T-cell (primary cell): ENCODE measurements at regions not wholly inside any gene's neighbourhood (a gene's known extent, or its start where the extent isn't known, plus 50 kb on each side); places are given as distances from the start of the nearest gene placed in this dataset.

ENCODE experiments used
- ATAC-seq, 4 experiments: fragments of 200-7000 bp in 3 of 4; fragments of 150-1000 bp in 1 of 4; cut with Tn5 transposase; replicated peaks in 1 of 4; 1 replicate in 3 of 4; 2 replicates in 1 of 4; pipeline ENCODE4 v1.10.0; 2021; ENCODE audit warnings: moderate library complexity in 3 of 4, mild to moderate bottlenecking in 2 of 4, moderate number of reproducible peaks in 1 of 4
- CTCF ChIA-PET, 2 donors: fragments of 300-600 bp; sonication (Branson Sonifier 250); formaldehyde crosslinking; loops; one replicate each; lab custom pipeline; 2022; ENCODE audit warnings: antibody characterized with exemption in 2 of 2; lab: Charles Lee
- POLR2A ChIA-PET, 2 donors: fragments of 300-600 bp; sonication (Branson Sonifier 250); formaldehyde crosslinking; loops; one replicate each; lab custom pipeline; 2022; ENCODE audit warnings: antibody characterized with exemption in 2 of 2; lab: Charles Lee
- DNase-seq, 35 experiments: peaks; one replicate each; pipeline versions ENCODE4 v3.0.0 to v3.0.0-alpha.2; 2013 to 2023
- H3K27ac ChIP-seq: one replicate; pipeline ENCODE4 v1.5.1; 2013; ENCODE audit warnings: low read length
- H3K27me3 ChIP-seq, 2 experiments: replicated peaks in 1 of 2; 1 replicate in 1 of 2; 2 replicates in 1 of 2; pipeline versions ENCODE4 v1.6.1 to v1.7.0; 2013; ENCODE audit warnings: low read length in 1 of 2, mixed read lengths in 1 of 2; ENCODE audit not compliant: control insufficient read depth in 2 of 2, insufficient read depth in 2 of 2; ENCODE audit errors: extremely low read depth in 1 of 2
- H3K36me3 ChIP-seq, 2 donors: 1 replicate in 1 of 2; 2 replicates in 1 of 2; pipeline versions ENCODE4 v1.6.1 to v1.7.0; 2013; ENCODE audit warnings: low read length in 1 of 2; ENCODE audit not compliant: control insufficient read depth in 2 of 2, insufficient read depth in 1 of 2; ENCODE audit errors: extremely low read depth in 1 of 2
- H3K4me1 ChIP-seq, 2 experiments: 1 replicate in 1 of 2; 2 replicates in 1 of 2; pipeline versions ENCODE4 v1.6.1 to v1.7.0; 2013; ENCODE audit warnings: low read length in 2 of 2, mixed read lengths in 1 of 2; ENCODE audit not compliant: insufficient read depth in 2 of 2, control insufficient read depth in 1 of 2; ENCODE audit errors: extremely low read depth in 1 of 2
- H3K4me3 ChIP-seq, 2 donors: 1 replicate in 1 of 2; 2 replicates in 1 of 2; pipeline versions ENCODE4 v1.5.1 to v1.7.0; 2013; ENCODE audit warnings: mild to moderate bottlenecking in 2 of 2, low read length in 1 of 2, moderate library complexity in 1 of 2; ENCODE audit not compliant: control insufficient read depth in 1 of 2; ENCODE audit errors: extremely low read depth in 1 of 2
- H3K9me3 ChIP-seq: 2 replicates; pipeline ENCODE4 v1.7.0; 2013
- H3K27ac Mint-ChIP-seq, 2 donors: one replicate each; pipeline ENCODE4 v1.8.0; 2020 to 2021; ENCODE audit warnings: mild to moderate bottlenecking in 2 of 2, mixed read lengths in 2 of 2
- H3K27me3 Mint-ChIP-seq, 2 donors: one replicate each; pipeline ENCODE4 v1.8.0; 2021 to 2022; ENCODE audit warnings: mixed read lengths in 2 of 2
- H3K36me3 Mint-ChIP-seq: one replicate; pipeline ENCODE4 v1.8.0; 2021; ENCODE audit warnings: mixed read lengths
- H3K4me1 Mint-ChIP-seq, 3 donors: one replicate each; pipeline ENCODE4 v1.8.0; 2020 to 2022; ENCODE audit warnings: mixed read lengths in 3 of 3, mild to moderate bottlenecking in 1 of 3
- H3K4me3 Mint-ChIP-seq, 3 donors: one replicate each; pipeline ENCODE4 v1.8.0; 2020 to 2022; ENCODE audit warnings: mild to moderate bottlenecking in 3 of 3, mixed read lengths in 3 of 3, moderate library complexity in 3 of 3
- H3K9me3 Mint-ChIP-seq, 3 donors: one replicate each; pipeline ENCODE4 v1.8.0; 2020 to 2022; ENCODE audit warnings: mixed read lengths in 3 of 3
- WGBS: methylation state at CpG from one replicate; pipeline ENCODE4 v1.1.5; 2013; ENCODE audit warnings: missing lambda C conversion rate; ENCODE audit not compliant: insufficient coverage; 5-methylcytosine and 5-hydroxymethylcytosine counted together

GRCh38 chr11:33959855-33960400, 68.1 kb upstream of the LMO2 start:
- Histone ChIP-seq H3K9me3 (no peaks in the 10 kb centered on the region), H3K4me3 (no peak overlapping the region), H3K36me3 (no peaks in the 10 kb centered on the region), H3K27me3 (peaks cover 0 to 21% of the 10 kb centered on the region in 2 experiments), H3K4me1 (no peaks in the 10 kb centered on the region), H3K27ac (no peak overlapping the region)
- Mint-ChIP-seq H3K9me3 (no peaks in the 10 kb centered on the region), H3K4me1 (no peaks in the 10 kb centered on the region), H3K4me3 (no peak overlapping the region), H3K27ac (no peak overlapping the region), H3K27me3 (peaks cover 12 to 16% of the 10 kb centered on the region in 2 donors), H3K36me3 (no peaks in the 10 kb centered on the region)
- no CpG with 5 or more reads among the region's 3 CpGs for WGBS
- CTCF ChIA-PET = interaction anchor here in 1 of 2 donors (0.6 kb wide), 1 partner anchor 131 kb away, joined by 7 read pairs; no protein-coding TSS in a partner anchor
- POLR2A ChIA-PET = no interaction called here
- ATAC-seq (no peak), DNase-seq (no peak)

DNA sequence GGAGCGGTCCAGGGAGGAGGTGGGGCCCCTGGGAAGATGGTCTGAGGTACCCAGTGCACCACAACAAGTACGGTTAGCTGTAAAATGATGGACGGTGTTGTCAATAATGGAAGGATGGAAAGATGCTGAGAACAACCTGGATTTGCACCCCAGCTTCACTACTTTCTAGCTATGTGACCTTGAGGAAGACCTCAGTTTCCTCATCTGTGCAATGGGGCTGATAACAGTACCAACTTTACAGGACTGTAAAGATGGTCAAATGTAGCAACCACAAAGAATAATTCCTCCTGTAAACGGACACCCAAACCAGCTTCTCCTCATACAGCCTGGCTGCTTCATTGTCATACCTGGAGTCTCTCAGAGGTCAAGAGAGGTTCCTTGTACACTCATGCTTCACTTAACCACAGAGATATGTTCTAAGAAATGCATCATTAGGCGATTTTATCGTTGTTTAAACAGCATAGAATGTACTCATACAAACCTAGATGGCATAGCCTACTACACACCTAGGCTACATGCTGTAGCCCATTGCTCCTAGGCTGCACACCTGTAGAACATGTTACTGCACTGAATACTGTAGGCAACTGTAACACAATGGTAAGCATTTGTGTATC, 65.5 kb upstream of the LMO2 start:
- DNase-seq = no peak
- Histone ChIP-seq H3K9me3 (no peaks in the 10 kb centered on the region), H3K4me1 (no peaks in the 10 kb centered on the region), H3K27me3 (peaks cover 0 to 25% of the 10 kb centered on the region in 2 experiments), H3K36me3 (no peaks in the 10 kb centered on the region), H3K4me3 (no peak overlapping the region), H3K27ac (no peak overlapping the region)
- H3K27me3 Mint-ChIP-seq = peaks cover 15% of the 10 kb centered on the region in 2 donors
- ChIA-PET CTCF (interaction anchor here in 1 of 2 donors (0.6 kb wide), 1 partner anchor 511 kb away, joined by 3 read pairs; no protein-coding TSS in a partner anchor), POLR2A (no interaction called here)
- no peaks in the 10 kb centered on the region for H3K4me1 Mint-ChIP-seq
- ATAC-seq = no peak
- no peak overlapping the region for H3K27ac Mint-ChIP-seq
- H3K36me3 Mint-ChIP-seq = no peaks in the 10 kb centered on the region
- no peak overlapping the region for H3K4me3 Mint-ChIP-seq
- 80% methylated on average over 1 of the region's 6 CpGs for WGBS
- H3K9me3 Mint-ChIP-seq = no peaks in the 10 kb centered on the region

DNA sequence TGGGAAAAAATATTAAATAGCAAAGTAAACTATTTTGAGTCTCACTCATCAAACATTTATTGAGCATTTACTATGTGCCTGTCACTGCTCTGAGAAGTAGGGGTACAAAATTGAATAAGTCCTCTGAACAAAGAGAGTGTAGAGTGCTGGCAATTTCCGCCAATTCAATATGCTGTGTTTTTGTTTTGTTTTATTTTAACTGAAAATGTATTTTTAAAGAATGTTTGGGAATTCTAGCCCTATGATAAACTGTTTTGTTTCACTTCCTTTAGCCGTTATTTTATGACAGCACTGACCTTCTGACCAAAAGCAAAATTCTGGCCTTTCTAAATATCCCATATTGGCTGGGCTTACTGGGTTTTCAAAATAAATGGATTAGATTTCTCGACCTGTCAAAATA, 64.7 kb upstream of the LMO2 start:
- WGBS = 100% methylated on average over 1 of the region's 3 CpGs
- Histone ChIP-seq H3K27ac (no peak overlapping the region), H3K4me1 (no peaks in the 10 kb centered on the region), H3K36me3 (no peaks in the 10 kb centered on the region), H3K4me3 (no peak overlapping the region), H3K27me3 (peaks cover 0 to 24% of the 10 kb centered on the region in 2 experiments), H3K9me3 (no peaks in the 10 kb centered on the region)
- Mint-ChIP-seq H3K27me3 (peaks cover 15% of the 10 kb centered on the region in 2 donors), H3K36me3 (no peaks in the 10 kb centered on the region), H3K4me3 (no peak overlapping the region), H3K27ac (no peak overlapping the region), H3K9me3 (no peaks in the 10 kb centered on the region), H3K4me1 (no peaks in the 10 kb centered on the region)
- POLR2A ChIA-PET = no interaction called here
- no peak for ATAC-seq
- DNase-seq = no peak
- CTCF ChIA-PET = interaction anchor here in 1 of 2 donors (0.6 kb wide), 1 partner anchor 512 kb away, joined by 3 read pairs; no protein-coding TSS in a partner anchor

GRCh38 chr11:33953289-33953688, 61.4 kb upstream of the LMO2 start:
- Histone ChIP-seq H3K4me1 (no peaks in the 10 kb centered on the region), H3K27ac (no peak overlapping the region), H3K27me3 (peaks cover 0 to 17% of the 10 kb centered on the region in 2 experiments), H3K4me3 (no peak overlapping the region), H3K36me3 (no peaks in the 10 kb centered on the region), H3K9me3 (no peaks in the 10 kb centered on the region)
- Mint-ChIP-seq H3K27ac (no peak overlapping the region), H3K4me1 (no peaks in the 10 kb centered on the region), H3K36me3 (no peaks in the 10 kb centered on the region), H3K27me3 (peaks cover 14 to 15% of the 10 kb centered on the region in 2 donors), H3K4me3 (no peak overlapping the region), H3K9me3 (no peaks in the 10 kb centered on the region)
- CTCF ChIA-PET = no interaction called here
- 70% methylated on average over 4 of the region's 5 CpGs for WGBS
- ATAC-seq (no peak), DNase-seq (no peak)
- POLR2A ChIA-PET = interaction anchor here (0.6 kb wide), 2 partner anchors 17 to 1277 kb away, joined by 3 read pairs; no protein-coding TSS in a partner anchor

GRCh38 chr11:33952805-33953204, 60.9 kb upstream of the LMO2 start:
- Mint-ChIP-seq H3K4me3 (no peak overlapping the region), H3K4me1 (no peaks in the 10 kb centered on the region), H3K27me3 (peaks cover 14 to 15% of the 10 kb centered on the region in 2 donors), H3K27ac (no peak overlapping the region), H3K9me3 (no peaks in the 10 kb centered on the region), H3K36me3 (no peaks in the 10 kb centered on the region)
- WGBS = 100% methylated on average over 2 of the region's 5 CpGs
- H3K36me3 ChIP-seq = no peaks in the 10 kb centered on the region
- H3K27me3 ChIP-seq = peaks cover 0 to 17% of the 10 kb centered on the region in 2 experiments
- no peak overlapping the region for H3K27ac ChIP-seq
- ChIA-PET POLR2A (interaction anchor here (0.6 kb wide), 2 partner anchors 16 to 1301 kb away, joined by 3 read pairs; no protein-coding TSS in a partner anchor), CTCF (interaction anchor here in 1 of 2 donors (0.5 kb wide), 1 partner anchor 34 kb away, joined by 3 read pairs; no protein-coding TSS in a partner anchor)
- H3K4me3 ChIP-seq = no peak overlapping the region
- no peaks in the 10 kb centered on the region for H3K9me3 ChIP-seq
- no peaks in the 10 kb centered on the region for H3K4me1 ChIP-seq
- no peak for DNase-seq
- no peak for ATAC-seq

DNA sequence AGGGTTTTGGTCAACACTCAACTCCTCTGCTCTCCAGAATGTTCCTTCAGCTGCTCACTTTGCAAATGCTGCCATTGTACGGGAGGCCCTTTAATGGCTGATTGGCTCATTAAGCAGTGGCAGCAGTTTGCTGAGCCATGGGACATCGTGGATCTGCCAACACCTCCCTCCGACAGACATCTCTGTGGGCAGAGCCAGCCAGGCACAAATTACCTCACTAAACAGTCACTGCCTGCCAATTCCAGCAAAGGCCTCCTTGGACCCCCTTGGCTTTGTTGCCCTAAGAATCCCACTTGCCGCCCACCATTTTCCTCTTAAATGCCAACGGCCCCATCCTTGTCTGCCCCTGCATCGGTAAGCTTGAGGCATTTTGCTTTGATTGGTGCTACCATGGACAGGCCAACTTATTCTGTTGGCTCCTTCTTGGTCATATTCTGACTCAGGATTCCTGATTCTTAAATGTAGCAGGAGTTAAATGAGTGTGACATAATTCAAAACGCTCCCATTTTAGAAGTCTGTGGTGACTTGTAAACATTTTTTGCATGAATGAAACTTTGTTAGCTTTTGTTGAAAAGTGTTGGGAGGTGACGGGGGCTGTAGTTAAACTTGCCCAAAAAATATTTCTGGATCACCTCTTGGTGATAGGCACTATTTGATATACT, 57.5 kb upstream of the LMO2 start:
- WGBS = 88% methylated on average over 3 of the region's 8 CpGs
- Histone ChIP-seq H3K27me3 (peaks cover 0 to 13% of the 10 kb centered on the region in 2 experiments), H3K9me3 (no peaks in the 10 kb centered on the region), H3K4me1 (no peaks in the 10 kb centered on the region), H3K4me3 (no peak overlapping the region), H3K36me3 (no peaks in the 10 kb centered on the region), H3K27ac (no peak overlapping the region)
- Mint-ChIP-seq H3K27ac (no peak overlapping the region), H3K36me3 (no peaks in the 10 kb centered on the region), H3K4me3 (no peak overlapping the region), H3K9me3 (no peaks in the 10 kb centered on the region), H3K27me3 (peaks cover 7 to 15% of the 10 kb centered on the region in 2 donors), H3K4me1 (no peaks in the 10 kb centered on the region)
- ATAC-seq (no peak), DNase-seq (no peak)
- ChIA-PET POLR2A (no interaction called here), CTCF (no interaction called here)
